ENCODE measurements at regions not wholly inside any gene's neighbourhood (a gene's known extent, or its start where the extent isn't known, plus 50 kb on each side); places are given as distances from the start of the nearest gene placed in this dataset.

DNA sequence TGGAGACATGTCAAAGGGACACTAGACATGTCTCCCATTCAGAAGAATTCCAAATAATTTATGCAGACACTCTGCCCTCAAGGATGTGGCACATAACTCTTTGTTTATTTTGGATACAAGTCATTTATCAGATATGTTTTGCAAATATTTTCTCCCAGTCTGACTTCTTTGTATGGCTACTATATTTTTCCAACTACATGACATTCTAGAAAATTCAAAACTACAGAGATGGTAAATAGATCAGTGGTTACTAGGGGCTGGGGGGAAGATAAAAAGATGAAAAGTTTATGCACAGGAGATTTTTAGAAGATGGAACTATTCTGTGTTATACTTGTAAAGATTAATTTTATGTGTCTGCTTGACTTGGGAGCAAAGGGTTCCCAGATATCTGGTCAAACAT is 347.3 kb upstream of the TRPC7 start:
- TF ChIP-seq, protein P1, sequence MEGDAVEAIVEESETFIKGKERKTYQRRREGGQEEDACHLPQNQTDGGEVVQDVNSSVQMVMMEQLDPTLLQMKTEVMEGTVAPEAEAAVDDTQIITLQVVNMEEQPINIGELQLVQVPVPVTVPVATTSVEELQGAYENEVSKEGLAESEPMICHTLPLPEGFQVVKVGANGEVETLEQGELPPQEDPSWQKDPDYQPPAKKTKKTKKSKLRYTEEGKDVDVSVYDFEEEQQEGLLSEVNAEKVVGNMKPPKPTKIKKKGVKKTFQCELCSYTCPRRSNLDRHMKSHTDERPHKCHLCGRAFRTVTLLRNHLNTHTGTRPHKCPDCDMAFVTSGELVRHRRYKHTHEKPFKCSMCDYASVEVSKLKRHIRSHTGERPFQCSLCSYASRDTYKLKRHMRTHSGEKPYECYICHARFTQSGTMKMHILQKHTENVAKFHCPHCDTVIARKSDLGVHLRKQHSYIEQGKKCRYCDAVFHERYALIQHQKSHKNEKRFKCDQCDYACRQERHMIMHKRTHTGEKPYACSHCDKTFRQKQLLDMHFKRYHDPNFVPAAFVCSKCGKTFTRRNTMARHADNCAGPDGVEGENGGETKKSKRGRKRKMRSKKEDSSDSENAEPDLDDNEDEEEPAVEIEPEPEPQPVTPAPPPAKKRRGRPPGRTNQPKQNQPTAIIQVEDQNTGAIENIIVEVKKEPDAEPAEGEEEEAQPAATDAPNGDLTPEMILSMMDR (conservative IDR thresholded peaks at IDR 0.05): no peak
- H3K27ac ChIP-seq: no peak overlapping the region

DNA sequence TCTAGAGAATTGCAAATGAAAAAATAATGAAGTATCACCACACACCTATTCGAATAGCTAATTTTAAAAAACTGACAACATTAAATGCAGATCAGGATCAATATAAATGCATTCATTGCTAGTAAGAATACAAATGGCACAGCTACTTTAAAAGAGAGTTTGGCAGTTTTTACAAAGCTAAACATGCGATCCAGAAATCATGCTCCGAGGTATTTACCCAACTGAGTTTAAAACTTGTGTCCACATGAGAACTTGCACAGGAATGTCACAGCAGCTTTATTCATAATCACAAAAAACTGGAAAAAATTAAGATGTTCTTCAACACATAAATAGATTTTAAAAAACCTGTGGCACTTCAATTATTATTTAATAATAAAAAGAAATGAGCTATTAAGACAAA is 345.5 kb upstream of the TRPC7 start:
- TF ChIP-seq, protein P1 (conservative IDR thresholded peaks at IDR 0.05): no peak
- H3K27ac ChIP-seq: no peak overlapping the region

DNA sequence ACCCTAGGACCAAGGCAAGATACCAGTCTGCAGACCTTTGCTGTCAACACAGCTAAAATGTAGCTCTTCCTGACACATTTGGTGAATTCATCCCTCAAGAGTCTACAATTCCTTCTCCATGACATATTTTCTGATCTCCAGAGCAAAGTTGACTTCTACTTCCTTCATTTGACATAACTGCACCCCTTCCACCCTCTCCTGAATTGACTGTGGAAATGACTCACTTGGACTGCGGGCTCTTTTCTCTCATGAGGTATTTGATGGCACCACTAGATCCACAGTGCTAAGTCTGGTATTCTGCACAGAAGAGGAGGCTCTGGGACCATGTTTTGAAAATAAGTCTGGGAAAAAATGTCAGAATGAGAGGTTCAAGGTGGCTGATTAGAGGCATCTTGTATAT is 338.4 kb upstream of the TRPC7 start:
- TF ChIP-seq, protein P1 (conservative IDR thresholded peaks at IDR 0.05): no peak
- no peak overlapping the region for H3K27ac ChIP-seq

DNA sequence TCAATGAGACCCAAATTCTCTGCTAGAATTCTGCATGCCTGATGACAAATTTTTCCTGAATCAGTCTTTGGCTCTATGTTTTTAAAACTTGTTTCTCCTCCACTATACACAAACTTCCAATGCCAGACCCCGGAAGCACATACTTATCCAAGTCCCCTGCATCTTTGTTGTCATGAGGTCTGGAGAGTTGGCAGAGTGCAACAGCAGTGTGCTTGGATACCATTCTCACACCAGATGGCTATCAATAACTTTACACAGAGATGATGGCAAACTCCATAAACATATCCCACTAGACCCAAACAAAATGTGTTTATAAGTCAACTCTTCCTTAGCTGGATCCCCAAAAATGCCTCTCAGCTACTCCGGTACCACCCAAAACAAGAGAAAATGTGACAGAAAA is 337.7 kb upstream of the TRPC7 start:
- TF ChIP-seq, protein P1 (conservative IDR thresholded peaks at IDR 0.05): no peak
- no peak overlapping the region for H3K27ac ChIP-seq

DNA sequence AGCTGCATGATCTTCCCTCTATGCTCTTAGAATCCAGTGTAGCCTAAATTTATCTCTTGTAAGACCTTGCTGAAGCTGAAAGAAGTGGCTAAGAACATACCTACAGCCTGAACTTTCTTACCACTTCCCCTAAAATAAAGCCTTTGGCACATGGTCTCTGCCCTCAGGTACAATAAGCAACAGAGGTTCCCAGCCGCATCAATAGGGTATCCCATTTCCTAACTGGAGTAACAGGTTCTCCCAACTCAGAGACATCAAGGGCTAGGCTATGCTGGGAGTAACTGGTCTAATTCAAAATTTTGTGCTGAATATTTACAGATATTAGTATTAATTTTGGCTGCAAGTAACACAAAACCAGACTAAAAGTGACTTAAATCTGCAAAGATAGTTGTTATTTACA is 335.8 kb upstream of the TRPC7 start:
- no peak overlapping the region for H3K27ac ChIP-seq
- TF ChIP-seq, protein P1 (conservative IDR thresholded peaks at IDR 0.05): no peak

DNA sequence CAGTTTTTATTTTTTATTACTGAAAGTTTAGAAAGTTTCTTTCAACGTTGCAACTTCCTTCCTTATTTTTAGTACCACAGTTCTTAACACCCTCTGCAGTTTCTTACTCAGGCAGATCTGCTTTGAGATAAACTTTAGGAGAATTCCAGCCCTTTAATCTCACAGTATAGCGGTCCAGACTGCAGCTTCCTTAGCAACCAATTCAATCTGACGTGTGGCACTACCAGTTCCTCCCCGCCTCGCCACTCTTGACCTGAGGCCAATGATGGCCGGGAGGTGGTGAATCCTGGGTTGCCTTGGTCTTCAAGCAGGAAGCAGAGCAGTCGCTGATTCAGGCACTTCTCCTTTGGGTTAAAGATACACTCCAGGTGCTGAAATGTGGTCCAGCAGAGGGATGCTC is 334.3 kb upstream of the TRPC7 start:
- no peak overlapping the region for H3K27ac ChIP-seq
- TF ChIP-seq, protein P1 (conservative IDR thresholded peaks at IDR 0.05): no peak

DNA sequence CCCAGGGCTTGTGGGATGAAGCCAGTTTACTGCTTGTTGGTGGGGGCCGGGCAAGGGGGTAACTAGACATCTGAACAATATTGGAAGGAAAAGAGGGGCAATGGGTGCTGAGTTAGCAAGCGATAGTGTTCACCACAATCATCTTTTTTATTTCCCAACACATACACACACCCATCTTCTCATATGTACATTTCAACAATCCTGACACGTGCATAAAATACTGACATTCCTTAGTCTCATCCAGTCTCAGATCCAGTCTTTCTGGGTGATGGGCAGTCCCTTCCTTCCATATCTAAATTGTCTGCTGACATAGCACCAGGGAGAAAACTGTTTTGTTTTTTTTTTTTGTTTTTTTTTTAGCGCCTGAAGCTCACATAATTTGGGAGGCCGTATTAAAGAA is 333.6 kb upstream of the TRPC7 start:
- no peak overlapping the region for H3K27ac ChIP-seq
- TF ChIP-seq, protein P1 (conservative IDR thresholded peaks at IDR 0.05): no peak

DNA sequence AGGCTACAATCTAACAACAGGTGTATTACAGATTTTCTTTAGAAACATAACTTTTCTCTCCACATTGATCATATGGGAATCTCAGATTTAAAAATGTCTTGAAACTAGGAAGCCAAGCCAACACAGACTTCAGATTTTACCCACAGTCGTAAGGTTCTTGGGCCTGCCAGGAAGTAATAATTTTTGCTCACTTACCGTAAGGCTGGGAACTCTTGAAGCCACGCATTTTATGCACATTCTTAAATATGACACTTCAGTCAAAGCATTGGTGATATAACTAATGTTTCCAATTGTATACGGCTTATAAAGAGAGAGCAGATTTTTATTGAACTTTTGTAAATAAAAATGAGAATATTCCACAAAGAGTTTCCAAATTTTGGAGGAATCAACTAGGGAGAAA is 328.9 kb upstream of the TRPC7 start:
- TF ChIP-seq, protein P1 (conservative IDR thresholded peaks at IDR 0.05): no peak
- no peak overlapping the region for H3K27ac ChIP-seq
